Loucy (cell line): ENCODE measurements at regions not wholly inside any gene's neighbourhood (a gene's known extent, or its start where the extent isn't known, plus 50 kb on each side); places are given as distances from the start of the nearest gene placed in this dataset.

Experiments
- CTCF ChIP-seq: fragments of 200-600 bp; sonication (generic); conservative IDR thresholded peaks from 2 replicates; pipeline ENCODE4 v1.5.1; 2014; ENCODE audit warnings: mild to moderate bottlenecking, antibody characterized with exemption, low read length
- EZH2phosphoT487 ChIP-seq: fragments of 200-600 bp; IDR thresholded peaks from 2 replicates; pipeline ENCODE4 v1.6.1; 2018; ENCODE audit warnings: antibody characterized with exemption, mild to moderate bottlenecking, moderate library complexity, borderline replicate concordance

- TF ChIP-seq CTCF (no peak), EZH2phosphoT487 (no peak)
These were observed 492.2 kb downstream of the FLRT2 start for GRCh38 chr14:86022031-86022629.
